Stimulated activated naive CD4-positive, alpha-beta T cell treated with Interleukin-2 at 50 U/mL for 16 hours (primary cell): ENCODE measurements at regions not wholly inside any gene's neighbourhood (a gene's known extent, or its start where the extent isn't known, plus 50 kb on each side); places are given as distances from the start of the nearest gene placed in this dataset.

Experiments used
- DNase-seq: peaks from one replicate; lab custom pipeline; 2025; lab: John Stamatoyannopoulos, UW

DNA sequence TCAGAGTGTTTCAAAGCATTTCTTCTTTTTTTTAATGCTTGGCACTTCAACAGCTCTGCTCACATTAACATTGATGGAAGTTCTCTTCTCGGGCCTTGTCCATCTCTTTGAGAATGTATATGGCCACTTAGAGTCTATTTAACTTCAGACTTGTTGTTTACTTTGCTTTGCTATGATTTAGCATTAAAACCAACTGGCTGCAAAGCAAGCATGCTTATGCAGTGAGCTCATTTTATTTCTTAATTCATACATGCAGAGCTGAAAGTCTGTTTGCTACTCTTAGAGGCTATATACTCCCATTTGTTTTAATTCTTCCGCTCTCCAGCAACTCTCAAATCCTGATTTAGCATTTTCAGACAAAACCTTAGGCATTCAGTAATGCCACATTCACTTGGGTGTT is 107.6 kb upstream of the PACRGL start:
- no peak for DNase-seq

GRCh38 chr4:20598626-20599025 is 101.6 kb upstream of the PACRGL start:
- no peak for DNase-seq

GRCh38 chr4:20603671-20604313 is 96.5 kb upstream of the PACRGL start:
- no peak for DNase-seq

GRCh38 chr4:20612313-20612712 is 87.9 kb upstream of the PACRGL start:
- DNase-seq, result no peak

- DNase-seq, result no peak
Measured at GRCh38 chr4:20614816-20615215, 85.4 kb upstream of the PACRGL start.

DNA sequence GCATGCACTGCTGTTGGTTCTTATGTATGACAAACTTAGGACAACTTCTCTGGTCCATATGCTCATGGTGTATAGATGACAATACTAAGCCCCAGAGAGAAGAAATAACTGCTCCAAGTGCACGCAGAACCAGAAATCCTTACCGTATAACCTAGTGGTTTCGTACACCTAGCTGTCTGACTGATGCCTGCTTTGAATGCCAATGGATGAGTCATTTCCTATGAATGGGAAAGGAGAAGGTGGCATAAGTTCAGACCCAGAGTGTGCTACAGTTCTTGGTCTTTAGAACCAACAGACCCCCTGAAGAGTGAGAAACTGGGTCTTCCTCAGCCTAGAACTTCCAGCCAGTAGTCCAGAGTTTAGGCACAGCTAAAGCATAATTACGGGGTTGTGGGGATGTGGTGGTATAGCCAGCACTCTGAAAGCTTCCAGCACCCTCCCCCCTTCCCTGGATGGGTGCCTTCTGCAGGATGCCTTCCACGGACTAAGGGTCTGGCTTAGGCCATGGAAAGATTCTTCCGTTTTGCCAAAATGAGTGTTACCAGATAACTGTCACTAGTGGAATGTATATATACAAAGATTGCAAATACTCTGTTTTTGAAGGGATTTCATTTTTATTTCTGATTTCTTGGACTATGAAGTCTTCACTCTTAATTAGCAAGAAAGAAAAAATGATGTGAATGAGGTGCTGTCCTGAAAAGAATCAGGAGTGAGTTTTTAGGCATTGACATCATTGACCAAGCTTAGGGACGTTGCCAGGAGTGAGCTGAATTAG is 84.6 kb upstream of the PACRGL start:
- no peak for DNase-seq

DNA sequence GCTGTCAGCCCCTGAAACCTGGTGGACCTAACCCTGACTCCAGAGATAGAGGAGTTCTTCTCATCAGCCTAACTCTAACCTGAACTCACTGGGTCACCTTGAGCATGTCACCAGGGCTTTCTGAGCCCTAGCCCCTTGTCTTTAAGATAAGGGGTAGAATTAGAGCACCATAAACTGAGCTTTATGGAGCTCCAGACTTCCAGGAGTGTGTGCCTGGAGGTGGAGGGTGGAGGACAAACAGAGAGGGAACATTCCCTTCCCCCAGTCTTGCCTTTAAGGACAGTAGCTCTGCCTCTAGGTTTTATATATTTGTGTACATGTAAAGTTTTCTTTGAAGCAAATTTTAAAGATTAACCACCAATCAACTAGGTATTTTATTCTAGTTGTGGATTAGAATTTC is 83.9 kb upstream of the PACRGL start:
- no peak for DNase-seq

- no peak for DNase-seq
Measured at GRCh38 chr4:20616848-20617247, 83.4 kb upstream of the PACRGL start.

- DNase-seq, result no peak
Measured at GRCh38 chr4:20617678-20618396, 82.4 kb upstream of the PACRGL start.

- no peak for DNase-seq
Measured at GRCh38 chr4:20618731-20619130, 81.5 kb upstream of the PACRGL start.

DNA sequence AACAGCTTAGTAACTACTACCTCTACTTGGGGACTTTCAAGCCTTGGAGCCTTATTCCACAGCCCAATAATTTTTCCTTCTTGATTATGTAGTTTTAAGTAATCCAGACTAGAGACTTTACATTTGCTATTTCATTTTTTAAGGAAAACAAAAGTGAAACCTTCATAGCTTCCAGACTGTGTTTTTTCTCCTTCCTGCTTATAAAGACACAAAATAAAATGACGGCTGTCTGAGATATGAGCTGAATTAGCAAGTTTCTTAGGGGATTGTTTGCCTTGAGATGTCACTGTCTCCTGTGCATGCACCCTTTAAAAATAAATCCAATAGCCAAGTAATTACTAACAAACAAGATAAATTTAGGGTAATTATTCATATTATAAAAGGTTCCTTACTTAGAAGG is 78.8 kb upstream of the PACRGL start:
- DNase-seq, result no peak

DNA sequence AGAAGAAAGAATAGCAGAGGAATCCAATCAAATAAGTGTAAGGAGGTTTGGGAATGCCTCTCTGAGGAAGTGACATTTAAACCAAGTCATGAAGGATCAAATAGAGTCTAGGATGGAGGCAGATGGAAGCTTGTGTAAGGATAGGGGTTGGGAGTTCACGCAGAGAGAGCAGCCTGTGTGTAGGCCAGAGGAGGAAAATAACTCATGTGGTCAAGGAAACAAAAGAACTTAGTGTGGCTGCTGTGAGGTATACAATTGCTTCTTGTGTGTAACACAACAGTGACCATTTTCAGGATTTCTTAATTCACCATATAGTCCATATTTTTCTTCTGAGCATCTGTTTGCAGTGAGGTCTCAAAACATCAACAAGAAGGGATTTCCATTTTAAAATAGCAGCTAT is 77.6 kb upstream of the PACRGL start:
- DNase-seq, result no peak

- no peak for DNase-seq
Measured at GRCh38 chr4:20623939-20624338, 76.3 kb upstream of the PACRGL start.

GRCh38 chr4:20624793-20625374 is 75.4 kb upstream of the PACRGL start:
- DNase-seq, result no peak

DNA sequence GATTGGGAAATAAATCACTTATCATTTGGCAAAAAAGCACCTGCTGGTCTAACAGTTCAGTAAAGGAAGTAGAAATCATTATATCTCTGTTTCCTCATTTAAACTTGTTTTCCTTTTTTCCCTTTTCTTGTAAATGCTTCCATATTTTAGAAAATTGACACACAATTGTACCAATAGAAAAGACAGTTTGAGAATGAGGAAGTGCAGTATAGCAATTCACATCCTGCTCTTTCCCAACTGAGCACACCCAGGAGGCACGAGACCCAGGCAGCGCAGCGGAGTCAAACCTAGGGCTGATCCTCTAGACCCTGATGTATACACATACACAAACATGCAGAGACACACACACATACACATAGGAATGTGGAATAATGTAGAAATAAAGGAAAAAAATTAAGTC is 74.8 kb upstream of the PACRGL start:
- DNase-seq, result no peak

DNA sequence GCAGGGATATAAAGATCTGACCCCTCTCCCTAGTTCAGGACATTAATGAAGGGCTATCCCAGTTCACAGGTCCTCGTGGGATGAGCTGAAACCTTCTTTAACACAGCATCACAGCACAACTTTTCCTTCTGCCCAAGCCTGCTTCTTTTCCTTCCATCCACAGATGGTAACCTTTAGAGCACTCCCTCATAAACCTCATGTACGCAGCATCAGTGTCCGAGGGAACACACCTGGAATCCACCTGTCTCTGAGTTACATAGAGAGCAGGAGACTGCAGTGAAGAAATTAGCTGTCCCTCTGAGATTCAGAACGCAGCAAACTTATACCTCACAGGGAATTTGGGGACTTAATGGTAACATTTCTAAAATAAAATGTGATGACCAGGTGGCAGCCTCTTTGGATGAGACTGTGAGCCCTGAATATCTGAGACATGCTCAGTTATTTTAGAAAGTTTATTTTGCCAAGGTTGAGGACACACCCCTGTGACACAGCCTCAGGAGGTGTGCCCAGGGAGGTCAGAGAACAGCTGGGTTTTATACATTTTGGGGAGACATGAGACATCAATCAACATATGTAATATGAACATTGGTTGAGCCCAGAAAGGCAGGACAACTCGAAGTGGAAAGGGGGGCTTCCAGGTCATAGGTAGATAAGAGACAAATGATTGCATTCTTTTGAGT is 73.8 kb upstream of the PACRGL start:
- DNase-seq, result no peak

DNA sequence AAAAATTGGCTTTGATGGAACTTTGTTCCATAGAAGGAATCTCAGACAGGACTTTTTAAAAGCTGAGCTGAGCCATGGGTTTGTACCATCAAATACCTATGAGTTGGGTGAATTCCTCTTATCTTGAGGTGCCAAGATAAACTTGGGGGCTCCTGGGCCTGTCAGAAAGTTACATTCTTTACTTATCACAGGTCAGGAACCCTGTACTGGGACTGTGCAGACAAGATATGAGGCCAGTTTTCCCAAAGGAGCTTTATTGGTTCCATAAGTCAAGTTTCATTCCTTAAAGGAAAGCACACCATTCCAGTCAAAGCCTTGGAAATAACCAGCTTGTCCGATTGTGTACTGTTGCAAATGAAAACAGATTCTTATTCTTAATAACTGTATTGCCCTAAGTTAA is 72.4 kb upstream of the PACRGL start:
- no peak for DNase-seq

- no peak for DNase-seq
Measured at GRCh38 chr4:20629186-20630106, 70.8 kb upstream of the PACRGL start.

DNA sequence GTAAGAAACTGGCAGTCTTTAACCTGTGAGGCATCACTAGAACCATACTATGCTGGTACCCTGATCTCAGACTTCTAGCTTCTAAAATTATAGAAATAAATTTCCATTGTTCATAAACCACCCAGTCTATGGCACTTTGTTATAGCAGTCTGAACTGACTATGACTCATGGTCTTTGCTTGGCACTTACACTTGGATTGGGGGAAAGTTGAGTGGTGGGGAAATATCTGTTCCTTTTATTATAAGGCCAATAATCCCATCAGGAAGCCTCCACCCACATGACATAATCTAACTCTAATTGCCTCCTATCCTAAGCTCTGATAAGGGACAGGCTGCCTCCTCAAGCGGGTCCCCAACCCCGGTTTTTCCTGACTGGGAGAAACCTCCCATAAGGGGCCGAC is 61.4 kb upstream of the PACRGL start:
- DNase-seq, result no peak

- no peak for DNase-seq
Measured at GRCh38 chr4:20639346-20639745, 60.9 kb upstream of the PACRGL start.

DNA sequence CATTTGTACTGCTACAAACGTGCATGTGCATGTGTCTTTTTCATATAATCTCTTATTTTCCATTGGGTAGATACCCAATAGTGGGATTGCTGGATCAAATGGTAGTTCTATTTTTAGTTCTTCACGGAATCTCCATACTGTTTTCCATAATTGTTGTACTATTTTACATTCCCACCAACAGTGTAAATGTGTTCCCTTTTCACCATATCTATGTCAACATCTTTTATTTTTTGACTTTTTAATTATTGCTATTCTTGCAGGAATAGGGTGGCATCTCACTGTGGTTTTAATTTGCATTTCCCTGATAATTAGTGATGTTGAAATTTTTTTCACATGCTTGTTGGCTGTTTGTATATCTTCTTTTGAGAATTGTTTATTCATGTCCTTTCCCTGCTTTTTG is 59.3 kb upstream of the PACRGL start:
- DNase-seq, result no peak
